GM19043 (cell line): ENCODE measurements at regions not wholly inside any gene's neighbourhood (a gene's known extent, or its start where the extent isn't known, plus 50 kb on each side); places are given as distances from the start of the nearest gene placed in this dataset.

ENCODE experiments used
- ATAC-seq: cut with Tn5 transposase; IDR thresholded peaks from one replicate; pipeline ENCODE4 v1.9.1; 2021; ENCODE audit warnings: low read depth; ENCODE audit not compliant: unreplicated experiment

- ATAC-seq, result no peak
These were observed 358.1 kb downstream of the CDK5RAP2 start for GRCh38 chr9:120221844-120222243.

DNA sequence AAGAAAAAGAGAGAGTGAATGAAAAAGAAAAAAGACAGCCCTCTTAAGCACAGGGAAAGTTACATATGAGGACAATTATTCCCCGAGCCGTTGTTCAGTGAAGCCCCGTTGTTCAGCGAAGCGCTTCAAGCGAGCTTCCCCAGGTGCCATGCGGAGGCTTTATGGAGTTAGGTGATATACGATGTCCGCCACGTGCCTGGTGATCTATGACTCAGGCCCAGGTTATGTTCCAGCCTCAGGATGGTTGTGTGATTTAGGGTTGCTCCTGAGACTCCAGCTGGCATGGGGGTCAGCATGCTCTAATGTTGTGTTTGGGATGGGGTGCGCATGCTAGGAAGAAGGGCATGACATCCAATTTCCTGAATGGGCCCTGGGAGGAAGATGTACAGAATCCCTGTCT, 365.6 kb downstream of the CDK5RAP2 start:
- ATAC-seq, result no peak

DNA sequence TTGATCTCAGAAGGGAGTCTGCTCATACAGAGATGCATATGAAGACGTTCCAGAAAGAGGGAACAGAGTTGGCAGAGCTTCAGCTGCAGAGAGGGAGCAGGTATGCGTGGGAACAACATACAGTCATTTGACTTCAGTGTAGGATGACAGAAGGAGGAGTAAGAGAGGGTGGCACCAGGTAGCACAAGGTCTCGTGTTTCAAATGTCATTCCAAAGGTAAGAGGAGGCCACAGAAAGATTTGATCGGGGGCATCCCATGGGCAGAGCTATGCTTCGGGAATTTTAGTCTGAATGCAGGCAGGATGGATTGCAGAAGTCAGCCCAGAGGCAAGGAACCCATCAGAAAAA, 367.1 kb downstream of the CDK5RAP2 start:
- ATAC-seq, result no peak

DNA sequence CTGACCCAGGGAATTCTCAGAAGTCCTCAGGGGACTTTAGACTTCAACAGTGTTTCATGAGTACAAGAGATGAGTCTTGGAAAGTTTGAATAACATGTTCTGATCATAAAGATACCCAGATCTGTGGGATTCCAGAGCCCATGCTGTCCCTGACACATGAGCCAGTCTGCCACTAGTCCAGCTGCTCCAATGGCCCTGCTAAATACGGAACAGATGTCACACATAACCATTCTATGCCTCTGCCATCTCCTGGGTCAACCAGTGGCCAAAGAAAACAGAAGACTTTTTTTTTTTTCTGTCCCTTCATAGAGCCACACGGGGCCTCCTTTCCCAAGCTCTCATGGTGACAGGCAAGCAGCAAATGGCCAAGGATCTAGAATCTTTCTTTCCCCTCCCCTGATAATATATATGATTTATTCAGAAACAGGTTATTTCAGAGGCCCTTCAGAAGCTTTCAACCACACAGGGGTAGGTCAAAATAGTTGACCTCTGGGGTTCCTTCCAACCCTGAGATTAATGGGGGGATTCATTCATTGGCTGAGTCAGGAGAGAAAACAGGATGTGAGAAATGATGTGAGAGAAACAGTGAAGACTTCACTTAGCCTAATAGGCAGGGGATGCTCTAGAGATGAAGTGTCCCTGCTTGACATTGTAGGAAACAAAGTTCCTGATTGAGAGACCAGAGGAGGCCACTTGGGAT, 367.7 kb downstream of the CDK5RAP2 start:
- no peak for ATAC-seq

- no peak for ATAC-seq
These were observed 369.7 kb downstream of the CDK5RAP2 start for GRCh38 chr9:120210274-120210673.

GRCh38 chr9:120202856-120203654, 376.9 kb downstream of the CDK5RAP2 start:
- no peak for ATAC-seq

DNA sequence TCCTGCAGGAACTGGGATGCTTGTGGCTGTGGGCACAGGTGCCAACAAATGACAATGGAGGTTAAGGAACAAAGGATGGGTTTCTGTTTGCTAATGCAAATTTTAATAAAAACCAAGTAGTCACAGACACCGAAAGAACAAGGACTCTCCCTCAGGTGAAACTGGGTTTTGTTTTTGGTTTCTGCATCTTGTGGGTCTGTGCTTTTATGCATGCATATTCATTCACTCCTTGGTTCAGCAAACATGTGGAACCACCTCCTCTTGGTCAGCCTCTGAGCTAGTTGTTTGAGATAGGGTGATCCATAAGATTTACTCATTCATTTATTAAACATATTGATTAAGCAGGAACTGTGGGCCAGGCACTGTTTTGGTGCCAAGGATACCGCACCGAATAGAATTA, 381.9 kb downstream of the CDK5RAP2 start:
- ATAC-seq, result no peak

DNA sequence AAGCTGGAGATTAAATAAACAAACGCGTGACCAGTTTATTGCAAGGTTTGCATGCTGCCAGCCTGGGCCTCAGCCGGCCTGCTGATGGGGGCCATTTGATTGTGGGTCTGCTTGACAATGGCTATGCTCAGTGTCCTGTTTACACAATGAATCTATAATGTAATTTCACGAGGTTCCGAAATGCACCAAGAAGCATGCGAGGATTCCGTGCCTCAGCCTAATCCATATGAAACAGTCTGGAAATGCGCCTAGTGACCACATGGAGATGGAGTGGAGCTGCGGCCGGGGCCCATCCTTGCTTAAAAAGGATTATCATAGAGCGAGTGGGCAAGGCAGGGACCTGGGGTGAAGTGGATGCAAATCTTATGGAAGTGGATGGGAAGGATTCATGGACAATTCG, 382.4 kb downstream of the CDK5RAP2 start:
- ATAC-seq, result no peak

DNA sequence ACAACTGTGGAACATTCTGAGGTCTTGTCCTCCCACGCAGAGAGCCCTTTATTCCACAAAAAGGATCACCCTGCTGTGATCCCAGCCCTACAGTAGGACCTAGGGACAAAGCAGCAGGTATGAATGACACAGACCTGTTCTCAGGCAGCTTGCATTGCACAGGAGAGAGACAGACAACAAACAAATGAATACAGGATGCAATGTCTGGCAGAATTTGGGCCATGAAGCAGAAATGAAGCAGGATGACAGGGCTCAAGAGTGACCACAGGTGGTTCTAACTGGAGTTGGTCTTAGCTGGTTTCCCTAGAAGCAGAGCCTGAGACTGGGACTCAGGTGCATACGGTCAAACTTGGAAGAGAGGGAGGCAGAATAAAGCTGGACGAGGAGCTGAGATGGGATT, 388.8 kb downstream of the CDK5RAP2 start:
- no peak for ATAC-seq

DNA sequence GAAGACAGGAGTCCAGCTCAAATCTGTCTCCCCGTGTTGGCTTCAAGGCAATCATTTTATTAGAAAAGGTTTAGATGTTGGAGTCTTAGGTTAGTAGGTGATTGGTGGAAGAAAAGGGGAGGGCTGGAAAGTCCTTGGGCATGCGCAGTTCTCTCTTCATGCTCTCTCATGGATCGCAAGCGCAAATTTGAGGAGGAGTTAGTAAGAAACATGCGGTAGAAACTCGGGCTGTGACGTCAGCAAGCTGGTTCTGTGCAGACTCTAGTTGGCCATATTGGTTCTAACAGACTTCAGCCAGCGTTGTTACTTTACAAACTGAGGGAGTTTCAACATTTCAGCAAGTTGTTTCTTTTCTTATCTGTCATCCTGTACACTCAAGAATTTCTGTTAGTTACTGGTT, 392.2 kb downstream of the CDK5RAP2 start:
- no peak for ATAC-seq

DNA sequence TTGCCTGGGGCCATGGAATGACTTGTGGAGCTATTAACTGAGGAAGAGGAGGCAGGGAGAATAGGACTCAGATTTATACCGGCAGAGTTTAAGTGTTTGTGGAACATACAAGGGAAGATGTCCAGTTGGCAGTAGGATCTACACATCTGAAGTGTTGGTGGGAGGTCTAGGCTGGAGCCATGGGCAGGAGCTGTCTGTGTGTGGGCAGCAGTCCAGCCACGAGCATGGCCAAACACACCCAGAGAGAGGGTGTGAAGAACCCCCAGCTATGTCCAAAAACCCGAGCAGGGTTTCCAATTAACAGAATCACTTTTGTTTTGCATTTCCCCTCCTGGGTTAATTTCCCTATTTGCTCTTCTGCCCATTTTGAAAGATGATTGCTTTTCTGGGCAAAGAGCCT, 393.7 kb downstream of the CDK5RAP2 start:
- no peak for ATAC-seq

DNA sequence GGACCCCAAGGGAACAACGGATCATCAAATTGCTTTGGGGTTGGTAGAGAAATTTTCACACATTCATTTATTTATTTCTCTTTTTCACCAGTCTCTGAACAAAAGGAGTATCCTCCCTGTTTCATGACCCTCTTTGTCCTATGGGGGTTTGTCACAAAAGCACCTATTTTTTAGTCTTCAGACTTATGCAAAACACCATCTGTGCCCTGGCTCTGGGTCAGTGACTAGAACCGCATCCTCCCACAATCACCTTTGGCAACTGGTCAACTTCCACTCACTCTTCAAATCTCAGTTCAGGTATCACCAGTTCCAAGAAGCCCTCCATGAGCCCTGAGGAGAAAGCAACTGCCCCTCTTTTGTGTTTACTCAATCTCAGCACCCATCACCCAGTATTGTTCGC, 395.7 kb downstream of the CDK5RAP2 start:
- ATAC-seq, result no peak

DNA sequence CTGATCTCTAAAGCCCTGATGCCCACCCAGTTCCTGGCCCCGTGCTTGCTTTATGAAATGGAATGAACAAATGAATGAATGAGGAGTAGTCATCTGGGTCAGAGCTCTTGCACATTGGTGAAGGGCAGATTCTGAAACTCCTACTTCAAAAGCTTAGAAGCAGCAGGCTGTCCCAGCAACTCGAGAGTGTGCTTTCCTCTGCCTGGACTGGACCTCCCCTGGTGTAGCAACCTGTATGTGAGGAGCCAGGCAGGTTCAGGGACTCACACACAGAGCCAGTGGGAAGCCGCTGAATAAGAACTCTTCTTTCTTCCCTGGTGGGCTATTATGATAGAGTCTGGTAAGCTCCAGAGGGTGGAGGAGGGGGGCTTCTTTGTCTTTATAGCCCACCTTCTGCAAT, 396.4 kb downstream of the CDK5RAP2 start:
- ATAC-seq, result no peak

DNA sequence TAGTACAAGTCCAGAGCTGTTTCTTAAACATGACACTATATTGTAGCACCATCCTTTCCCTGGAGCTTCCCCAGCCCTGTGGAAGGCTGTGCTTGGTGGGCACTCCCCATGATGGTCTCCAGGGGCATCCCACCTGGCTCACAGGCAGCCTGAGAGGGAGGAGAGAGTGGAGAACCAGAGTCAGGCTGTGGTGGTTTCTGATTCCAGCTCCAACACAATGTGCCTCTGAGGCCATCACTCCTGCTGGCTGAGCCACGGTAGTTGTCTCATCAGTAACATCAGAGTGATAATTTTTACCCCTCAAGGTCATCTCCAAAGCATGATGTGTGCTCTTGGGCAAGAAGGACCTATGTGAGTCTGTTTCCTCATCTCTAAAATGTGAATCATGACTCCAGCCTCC, 398.0 kb downstream of the CDK5RAP2 start:
- ATAC-seq, result no peak

GRCh38 chr9:120177121-120177520, 402.8 kb downstream of the CDK5RAP2 start:
- ATAC-seq, result no peak

GRCh38 chr9:120175031-120175430, 404.9 kb downstream of the CDK5RAP2 start:
- no peak for ATAC-seq

DNA sequence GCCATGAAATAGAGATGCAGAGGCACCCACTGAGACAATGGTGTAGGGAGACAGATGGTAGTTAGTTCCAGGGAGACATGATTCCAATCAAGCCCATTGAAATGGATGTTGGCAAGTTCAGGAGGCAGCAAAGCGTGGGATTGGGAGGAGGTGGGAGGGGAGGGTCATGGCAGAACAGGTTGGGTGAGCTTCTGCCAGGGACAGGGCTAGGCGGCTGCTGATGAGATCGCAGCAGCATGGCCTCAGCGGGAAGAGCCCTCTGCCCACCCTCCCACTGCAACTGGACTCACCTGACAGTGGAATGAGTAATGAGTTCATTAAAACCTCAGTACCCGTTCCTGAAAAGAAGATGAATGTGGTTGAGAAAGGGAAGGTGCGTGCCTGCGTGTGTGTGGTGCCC, 418.2 kb downstream of the CDK5RAP2 start:
- ATAC-seq, result no peak

DNA sequence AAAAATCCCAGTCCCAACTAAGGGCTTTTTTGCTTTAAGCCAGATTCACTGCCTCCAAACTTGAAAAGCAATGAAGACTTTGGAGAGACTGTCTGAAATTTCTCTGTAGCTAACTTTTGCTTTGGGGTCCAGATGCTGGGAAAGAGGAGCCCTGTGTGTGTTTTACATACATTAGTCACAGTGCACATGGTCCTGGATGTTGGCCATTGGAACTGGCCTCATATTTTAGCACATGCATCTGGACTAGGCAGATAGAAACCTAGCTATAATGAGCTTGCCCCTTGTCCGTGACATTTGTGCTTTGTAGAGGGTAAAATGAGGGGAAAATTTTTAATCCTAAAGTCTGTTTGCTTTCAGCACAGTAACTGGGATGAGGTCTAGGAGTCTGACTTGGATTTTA, 421.7 kb downstream of the CDK5RAP2 start:
- no peak for ATAC-seq

- no peak for ATAC-seq
These were observed 423.6 kb downstream of the CDK5RAP2 start for GRCh38 chr9:120156376-120156775.

DNA sequence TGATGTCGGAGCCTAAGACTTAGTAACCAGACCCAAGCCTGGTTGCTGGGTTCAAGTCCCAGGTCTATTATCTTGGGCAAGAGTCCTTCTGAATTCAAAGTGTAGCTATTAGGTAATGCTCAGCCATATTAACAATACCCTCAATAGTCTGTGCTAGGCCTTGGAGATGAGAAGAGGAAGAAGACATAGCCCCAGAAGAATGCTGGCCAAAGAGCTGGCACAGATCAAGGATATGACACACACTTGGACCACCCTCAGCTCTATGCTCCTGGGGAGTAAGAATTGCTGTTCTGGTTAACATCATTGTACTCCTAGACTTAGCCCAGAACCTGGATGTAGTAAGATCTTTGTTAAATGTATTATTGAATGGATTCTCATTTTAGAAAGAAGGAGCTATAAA, 426.7 kb downstream of the CDK5RAP2 start:
- no peak for ATAC-seq

DNA sequence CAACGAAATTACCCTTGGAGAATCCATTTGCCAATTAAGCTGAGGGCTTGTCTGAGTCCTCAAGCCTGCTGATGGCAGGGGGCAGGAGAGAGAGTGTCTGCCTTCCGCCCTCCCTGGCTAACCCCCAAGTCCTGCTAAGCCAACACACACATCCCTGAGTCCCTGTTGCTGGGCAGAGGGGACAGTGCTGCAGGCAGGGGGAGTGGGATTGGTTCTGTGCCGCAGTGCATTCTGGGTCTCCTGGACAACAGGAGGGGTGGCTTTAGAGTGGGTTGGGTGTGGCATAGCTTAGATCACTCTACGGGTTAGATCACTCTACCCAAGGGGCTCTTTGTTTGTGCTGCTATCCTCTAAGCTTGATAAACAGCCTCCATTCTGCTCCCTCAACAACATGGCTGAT, 427.7 kb downstream of the CDK5RAP2 start:
- ATAC-seq, result no peak

DNA sequence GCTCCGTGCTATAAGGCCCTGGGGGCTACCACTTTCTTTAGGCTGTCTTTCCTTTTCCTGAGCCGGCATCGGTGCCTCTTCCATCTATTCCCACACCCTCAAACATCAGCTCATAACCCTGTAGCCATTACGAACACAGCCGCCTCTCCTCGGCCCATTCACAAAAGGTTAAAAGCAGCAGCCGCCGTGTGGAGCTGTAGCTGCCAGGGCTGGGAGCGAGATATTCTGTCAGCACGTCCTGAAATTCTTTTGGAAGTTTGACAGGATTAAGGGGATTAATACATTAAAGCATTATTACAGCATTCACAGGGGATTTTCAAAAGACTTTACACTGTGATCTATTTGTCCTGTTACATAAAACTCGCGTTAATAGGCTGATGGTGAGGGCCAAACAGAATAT, 428.2 kb downstream of the CDK5RAP2 start:
- ATAC-seq, result no peak
